ENCODE measurements at regions not wholly inside any gene's neighbourhood (a gene's known extent, or its start where the extent isn't known, plus 50 kb on each side); places are given as distances from the start of the nearest gene placed in this dataset.

GRCh38 chr7:69126896-69127479 is 471.3 kb upstream of the AUTS2 start:
- ATAC-seq: no peak
- Histone ChIP-seq H3K36me3 (no peaks in the 10 kb centered on the region), H3K4me1 (no peaks in the 10 kb centered on the region), H3K9me3 (no peaks in the 10 kb centered on the region), H3K4me3 (no peak overlapping the region), H3K27me3 (no peaks in the 10 kb centered on the region), H3K27ac (no peak overlapping the region)
- intact Hi-C loops (cut with DNase I; ENCODE audit: low total_unique reads) (no loop called here), in situ Hi-C loops (cut with MboI; ENCODE audit: low sequenced_read_pairs in 4 of 4) (no loop called here)
- TF ChIP-seq CTCF (IDR thresholded peaks at IDR 0.05 in 4 of 5, conservative IDR thresholded peaks at IDR 0.05 in 1 of 5) (no peak), POLR2A (IDR thresholded peaks at IDR 0.05) (no peak)
- DNase-seq: no peak

GRCh38 chr7:69129524-69129923 is 468.8 kb upstream of the AUTS2 start:
- Histone ChIP-seq H3K9me3 (no peaks in the 10 kb centered on the region), H3K27me3 (no peaks in the 10 kb centered on the region), H3K4me1 (no peaks in the 10 kb centered on the region), H3K4me3 (no peak overlapping the region), H3K27ac (no peak overlapping the region), H3K36me3 (no peaks in the 10 kb centered on the region)
- DNase-seq (no peak), ATAC-seq (no peak)
- no peak for TF ChIP-seq POLR2A (IDR thresholded peaks at IDR 0.05)
- TF ChIP-seq CTCF (IDR thresholded peaks at IDR 0.05 in 4 of 5, conservative IDR thresholded peaks at IDR 0.05 in 1 of 5): no peak
- in situ Hi-C loops (cut with MboI; ENCODE audit: low sequenced_read_pairs in 4 of 4): no loop called here
- intact Hi-C loops (cut with DNase I; ENCODE audit: low total_unique reads): no loop called here

GRCh38 chr7:69129951-69130350 is 468.3 kb upstream of the AUTS2 start:
- DNase-seq (no peak), ATAC-seq (no peak)
- H3K36me3 ChIP-seq: no peaks in the 10 kb centered on the region
- no peaks in the 10 kb centered on the region for H3K4me1 ChIP-seq
- no peaks in the 10 kb centered on the region for H3K9me3 ChIP-seq
- in situ Hi-C loops (cut with MboI; ENCODE audit: low sequenced_read_pairs in 4 of 4): no loop called here
- H3K27me3 ChIP-seq: no peaks in the 10 kb centered on the region
- H3K27ac ChIP-seq: no peak overlapping the region
- TF ChIP-seq CTCF (IDR thresholded peaks at IDR 0.05 in 4 of 5, conservative IDR thresholded peaks at IDR 0.05 in 1 of 5) (no peak), POLR2A (IDR thresholded peaks at IDR 0.05) (no peak)
- intact Hi-C loops (cut with DNase I; ENCODE audit: low total_unique reads): no loop called here
- H3K4me3 ChIP-seq: no peak overlapping the region

GRCh38 chr7:69130396-69130795 is 467.9 kb upstream of the AUTS2 start:
- H3K36me3 ChIP-seq: no peaks in the 10 kb centered on the region
- H3K9me3 ChIP-seq: no peaks in the 10 kb centered on the region
- H3K4me3 ChIP-seq: no peak overlapping the region
- H3K27ac ChIP-seq: no peak overlapping the region
- no peaks in the 10 kb centered on the region for H3K27me3 ChIP-seq
- in situ Hi-C loops (cut with MboI; ENCODE audit: low sequenced_read_pairs in 4 of 4): no loop called here
- no peaks in the 10 kb centered on the region for H3K4me1 ChIP-seq
- DNase-seq (no peak), ATAC-seq (no peak)
- TF ChIP-seq CTCF (IDR thresholded peaks at IDR 0.05 in 4 of 5, conservative IDR thresholded peaks at IDR 0.05 in 1 of 5): no peak
- no peak for TF ChIP-seq POLR2A (IDR thresholded peaks at IDR 0.05)
- intact Hi-C loops (cut with DNase I; ENCODE audit: low total_unique reads): no loop called here

- H3K27me3 ChIP-seq: no peaks in the 10 kb centered on the region
- peaks cover 0 to 4% (median 0%) of the 10 kb centered on the region in 3 donors for H3K9me3 ChIP-seq
- no peak for DNase-seq
- TF ChIP-seq CTCF (IDR thresholded peaks at IDR 0.05 in 4 of 5, conservative IDR thresholded peaks at IDR 0.05 in 1 of 5) (no peak), POLR2A (IDR thresholded peaks at IDR 0.05) (no peak)
- no peaks in the 10 kb centered on the region for H3K36me3 ChIP-seq
- in situ Hi-C loops (cut with MboI; ENCODE audit: low sequenced_read_pairs in 4 of 4): no loop called here
- H3K4me1 ChIP-seq: no peaks in the 10 kb centered on the region
- intact Hi-C loops (cut with DNase I; ENCODE audit: low total_unique reads): no loop called here
- no peak overlapping the region for H3K27ac ChIP-seq
- ATAC-seq: no peak
- H3K4me3 ChIP-seq: no peak overlapping the region
Measured at GRCh38 chr7:69134316-69134715, 464.0 kb upstream of the AUTS2 start.

Data from gastrocnemius medialis (tissue), 4 donors.